Stimulated activated effector memory CD8-positive, alpha-beta T cell treated with anti-CD3 and anti-CD28 coated beads, Interleukin-12 subunit alpha, Interleukin-12 subunit beta, amount 100 ng/mL, for 72 hours (primary cell): ENCODE measurements at regions not wholly inside any gene's neighbourhood (a gene's known extent, or its start where the extent isn't known, plus 50 kb on each side); places are given as distances from the start of the nearest gene placed in this dataset.
A peak's percentile ranks its signal among the peaks of the same experiment; 100 is the strongest.

Experiments used
- ATAC-seq: fragments of 150-1000 bp; cut with Tn5 transposase; 2 replicates; pipeline ENCODE4 v1.10.0; 2021
- DNase-seq, 2 donors: peaks; one replicate each; pipeline ENCODE4 v3.0.0; 2021 to 2022; ENCODE audit warnings: low spot score in 2 of 2
- H3K27ac Mint-ChIP-seq: one replicate; pipeline ENCODE4 v1.8.0; 2022; ENCODE audit warnings: mild to moderate bottlenecking, mixed read lengths
- H3K36me3 Mint-ChIP-seq: one replicate; pipeline ENCODE4 v1.8.0; 2022; ENCODE audit warnings: mild to moderate bottlenecking, mixed read lengths
- H3K4me1 Mint-ChIP-seq: one replicate; pipeline ENCODE4 v1.8.0; 2022; ENCODE audit warnings: mixed read lengths
- H3K4me3 Mint-ChIP-seq: one replicate; pipeline ENCODE4 v1.8.0; 2022; ENCODE audit warnings: mild to moderate bottlenecking, mixed read lengths
- H3K9me3 Mint-ChIP-seq: one replicate; pipeline ENCODE4 v1.8.0; 2022; ENCODE audit warnings: mixed read lengths

DNA sequence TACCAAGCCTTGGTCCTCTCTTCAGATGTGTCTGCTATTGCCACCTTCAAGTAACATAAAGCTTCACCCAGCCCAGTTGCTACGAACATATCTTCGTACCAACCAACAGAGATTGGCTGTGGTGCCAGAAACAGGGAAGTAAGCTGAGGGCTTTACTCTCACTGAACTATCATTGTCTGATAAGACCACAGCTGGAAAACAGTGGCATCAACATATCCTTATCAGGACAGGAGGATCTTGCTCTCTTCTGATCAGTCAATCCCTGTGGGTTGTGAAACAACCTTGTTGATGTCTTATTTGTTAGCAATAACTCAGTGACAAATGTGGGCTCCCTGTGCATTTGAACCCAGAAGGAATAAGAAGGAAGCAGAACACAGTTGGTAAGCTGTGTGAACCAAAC lies 446.3 kb upstream of the MAF start:
- H3K27ac Mint-ChIP-seq, result no peak overlapping the region

GRCh38 chr16:80046261-80046660 lies 445.7 kb upstream of the MAF start:
- no peaks in the 10 kb centered on the region for H3K36me3 Mint-ChIP-seq
- DNase-seq (no peak), ATAC-seq (no peak)
- H3K27ac Mint-ChIP-seq, result no peak overlapping the region
- H3K9me3 Mint-ChIP-seq, result no peaks in the 10 kb centered on the region
- H3K4me3 Mint-ChIP-seq, result no peak overlapping the region
- no peaks in the 10 kb centered on the region for H3K4me1 Mint-ChIP-seq

More for the DNA sequence above, 446.3 kb upstream of the MAF start:
- Mint-ChIP-seq H3K4me1 (no peaks in the 10 kb centered on the region), H3K4me3 (no peak overlapping the region), H3K9me3 (no peaks in the 10 kb centered on the region), H3K36me3 (no peaks in the 10 kb centered on the region)
- no peak for DNase-seq
- ATAC-seq, result no peak

DNA sequence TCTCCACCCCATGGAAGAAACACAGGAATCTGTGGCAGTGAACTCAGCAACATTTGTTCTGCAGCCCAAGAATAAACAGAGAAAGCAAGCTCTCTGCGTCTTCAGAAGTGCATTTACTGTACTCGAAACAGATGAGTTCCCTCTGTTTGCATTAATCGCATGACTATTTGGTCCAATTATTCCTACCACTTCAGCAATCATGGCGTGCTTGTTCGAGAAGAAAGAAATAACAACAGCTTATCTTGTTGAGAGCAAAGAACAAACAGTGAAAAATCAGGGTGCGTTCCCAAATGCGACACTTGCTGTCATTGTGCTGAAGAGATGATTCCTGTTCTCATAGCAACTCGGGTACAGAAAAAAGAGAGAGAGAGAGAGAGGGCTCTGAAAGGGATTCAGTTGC lies 445.3 kb upstream of the MAF start:
- Mint-ChIP-seq H3K4me3 (no peak overlapping the region), H3K36me3 (no peaks in the 10 kb centered on the region), H3K4me1 (no peaks in the 10 kb centered on the region), H3K27ac (no peak overlapping the region), H3K9me3 (no peaks in the 10 kb centered on the region)
- DNase-seq (no peak), ATAC-seq (no peak)

- Mint-ChIP-seq H3K4me1 (no peaks in the 10 kb centered on the region), H3K36me3 (no peaks in the 10 kb centered on the region), H3K9me3 (no peaks in the 10 kb centered on the region), H3K4me3 (no peak overlapping the region), H3K27ac (no peak overlapping the region)
- ATAC-seq (no peak), DNase-seq (no peak)
These were observed 440.9 kb upstream of the MAF start for GRCh38 chr16:80041410-80041809.

GRCh38 chr16:80040814-80041213 lies 440.3 kb upstream of the MAF start:
- ATAC-seq (no peak), DNase-seq (no peak)
- H3K4me3 Mint-ChIP-seq, result no peak overlapping the region
- H3K27ac Mint-ChIP-seq, result no peak overlapping the region
- no peaks in the 10 kb centered on the region for H3K4me1 Mint-ChIP-seq
- no peaks in the 10 kb centered on the region for H3K9me3 Mint-ChIP-seq
- H3K36me3 Mint-ChIP-seq, result no peaks in the 10 kb centered on the region

- no peaks in the 10 kb centered on the region for H3K36me3 Mint-ChIP-seq
- H3K4me3 Mint-ChIP-seq, result no peak overlapping the region
- H3K4me1 Mint-ChIP-seq, result no peaks in the 10 kb centered on the region
- DNase-seq, result no peak
- H3K9me3 Mint-ChIP-seq, result no peaks in the 10 kb centered on the region
- no peak for ATAC-seq
- H3K27ac Mint-ChIP-seq, result no peak overlapping the region
These were observed 439.9 kb upstream of the MAF start for GRCh38 chr16:80040413-80040812.

- DNase-seq (no peak), ATAC-seq (no peak)
- no peak overlapping the region for H3K4me3 Mint-ChIP-seq
- H3K36me3 Mint-ChIP-seq, result no peaks in the 10 kb centered on the region
- no peak overlapping the region for H3K27ac Mint-ChIP-seq
- no peaks in the 10 kb centered on the region for H3K4me1 Mint-ChIP-seq
- H3K9me3 Mint-ChIP-seq, result no peaks in the 10 kb centered on the region
These were observed 439.2 kb upstream of the MAF start for GRCh38 chr16:80039777-80040176.

DNA sequence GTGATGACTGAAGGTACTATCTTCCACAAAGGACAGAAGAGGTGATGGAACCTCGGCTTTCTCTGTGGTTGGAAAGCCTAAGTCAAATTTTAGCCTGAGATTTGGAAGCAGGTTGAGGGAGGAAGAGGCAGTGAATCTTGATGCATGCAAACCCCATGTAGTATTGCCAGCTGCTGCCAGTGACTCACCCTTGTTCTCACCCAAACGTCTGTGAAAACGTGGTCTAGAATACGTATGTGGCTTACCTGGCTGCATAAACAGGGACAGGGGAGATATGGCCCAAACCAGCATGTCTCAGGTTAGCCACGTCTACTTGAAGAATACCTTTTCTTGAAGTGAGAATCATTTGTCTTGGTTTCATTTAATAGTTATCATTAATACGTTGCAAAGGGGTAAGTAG lies 438.0 kb upstream of the MAF start:
- no peak overlapping the region for H3K4me3 Mint-ChIP-seq
- DNase-seq (no peak), ATAC-seq (no peak)
- no peaks in the 10 kb centered on the region for H3K36me3 Mint-ChIP-seq
- no peaks in the 10 kb centered on the region for H3K4me1 Mint-ChIP-seq
- H3K9me3 Mint-ChIP-seq, result no peaks in the 10 kb centered on the region
- no peak overlapping the region for H3K27ac Mint-ChIP-seq

GRCh38 chr16:80034948-80035663 lies 434.6 kb upstream of the MAF start:
- peaks cover 3% of the 10 kb centered on the region for H3K9me3 Mint-ChIP-seq
- DNase-seq (no peak), ATAC-seq (no peak)
- H3K36me3 Mint-ChIP-seq, result no peaks in the 10 kb centered on the region
- H3K4me3 Mint-ChIP-seq, result no peak overlapping the region
- no peak overlapping the region for H3K27ac Mint-ChIP-seq
- no peaks in the 10 kb centered on the region for H3K4me1 Mint-ChIP-seq

GRCh38 chr16:80034469-80034826 lies 433.9 kb upstream of the MAF start:
- no peak overlapping the region for H3K27ac Mint-ChIP-seq
- ATAC-seq, result no peak
- H3K4me1 Mint-ChIP-seq, result no peaks in the 10 kb centered on the region
- no peak overlapping the region for H3K4me3 Mint-ChIP-seq
- peaks cover 3% of the 10 kb centered on the region for H3K9me3 Mint-ChIP-seq
- DNase-seq, result no peak
- H3K36me3 Mint-ChIP-seq, result no peaks in the 10 kb centered on the region

- no peak overlapping the region for H3K27ac Mint-ChIP-seq
- ATAC-seq (no peak), DNase-seq (no peak)
- no peak overlapping the region for H3K4me3 Mint-ChIP-seq
- no peaks in the 10 kb centered on the region for H3K36me3 Mint-ChIP-seq
- no peaks in the 10 kb centered on the region for H3K4me1 Mint-ChIP-seq
- H3K9me3 Mint-ChIP-seq, result peaks cover 3% of the 10 kb centered on the region
These were observed 433.4 kb upstream of the MAF start for GRCh38 chr16:80033783-80034468.

DNA sequence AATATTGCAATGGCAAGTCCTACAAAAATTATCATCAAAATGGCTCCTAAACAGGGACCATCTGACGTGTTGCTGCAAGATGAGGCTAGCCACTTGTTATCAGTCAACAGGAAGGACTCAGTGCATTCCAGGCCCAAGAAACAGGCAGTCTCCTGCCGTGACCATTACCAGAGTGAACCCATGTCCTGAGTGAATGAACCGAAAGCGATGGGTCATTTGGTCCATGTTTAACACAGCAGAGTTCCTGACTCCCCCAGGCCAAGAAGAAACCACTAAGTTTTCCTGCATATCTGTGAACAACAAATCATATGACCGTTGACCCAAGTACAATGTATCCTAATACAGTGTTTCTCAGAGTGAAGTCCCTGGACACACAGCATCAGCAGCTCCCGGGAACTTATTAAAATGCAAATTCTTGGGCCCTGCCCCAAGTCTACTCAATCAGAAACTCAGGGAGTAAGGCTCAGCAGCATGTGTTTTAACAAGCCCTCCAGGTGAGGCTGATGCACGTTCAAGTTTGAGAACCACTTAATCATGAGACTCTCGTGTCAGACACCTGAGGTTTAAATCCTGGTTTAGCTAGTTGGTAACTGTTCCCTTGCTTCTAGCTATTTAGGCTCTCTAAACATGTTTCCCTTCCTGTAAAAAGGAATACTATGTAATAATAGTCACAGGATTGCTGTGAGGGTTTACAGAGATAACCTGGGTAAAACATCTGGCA lies 429.4 kb upstream of the MAF start:
- DNase-seq, result no peak
- Mint-ChIP-seq H3K4me1 (peaks cover 8% of the 10 kb centered on the region), H3K4me3 (no peak overlapping the region), H3K27ac (no peak overlapping the region), H3K36me3 (no peaks in the 10 kb centered on the region), H3K9me3 (peaks cover 3% of the 10 kb centered on the region)
- no peak for ATAC-seq

DNA sequence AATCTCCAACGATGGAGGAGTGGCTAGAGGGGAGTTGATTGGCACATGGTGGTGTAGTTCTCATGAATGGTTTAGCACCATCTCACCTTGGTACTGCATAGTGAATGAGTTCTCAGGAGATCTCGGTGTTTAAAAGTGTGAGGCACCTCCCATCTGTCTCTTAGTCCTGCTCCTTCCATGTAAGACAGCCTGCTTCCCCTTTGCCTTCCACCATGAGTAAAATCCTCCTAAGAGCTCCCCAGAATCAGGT lies 428.8 kb upstream of the MAF start:
- peaks cover 3% of the 10 kb centered on the region for H3K9me3 Mint-ChIP-seq
- no peak overlapping the region for H3K4me3 Mint-ChIP-seq
- peaks cover 8% of the 10 kb centered on the region for H3K4me1 Mint-ChIP-seq
- ATAC-seq (no peak), DNase-seq (no peak)
- no peaks in the 10 kb centered on the region for H3K36me3 Mint-ChIP-seq
- H3K27ac Mint-ChIP-seq, result no peak overlapping the region

GRCh38 chr16:80028581-80029380 lies 428.2 kb upstream of the MAF start:
- Mint-ChIP-seq H3K4me1 (peaks cover 8% of the 10 kb centered on the region), H3K27ac (no peak overlapping the region), H3K4me3 (no peak overlapping the region), H3K36me3 (no peaks in the 10 kb centered on the region), H3K9me3 (peaks cover 3% of the 10 kb centered on the region)
- ATAC-seq (no peak), DNase-seq (no peak)

GRCh38 chr16:80027007-80027965 lies 426.7 kb upstream of the MAF start:
- Mint-ChIP-seq H3K36me3 (no peaks in the 10 kb centered on the region), H3K27ac (peak overlapping the region; percentile 35), H3K4me3 (peak overlapping the region; percentile 43), H3K9me3 (no peaks in the 10 kb centered on the region), H3K4me1 (peaks cover 8% of the 10 kb centered on the region)
- DNase-seq, result peak; percentile 8 to 67
- ATAC-seq, result peak; percentile 94
